Stomach (tissue), 4 donors: ENCODE measurements at regions not wholly inside any gene's neighbourhood (a gene's known extent, or its start where the extent isn't known, plus 50 kb on each side); places are given as distances from the start of the nearest gene placed in this dataset.

Source experiments
- CTCF ChIP-seq, 7 experiments: fragments of 450-650 bp in 4 of 7; fragments of 200-600 bp in 3 of 7; sonication (generic) in 3 of 7; IDR thresholded peaks; one replicate each; pipeline ENCODE4 v1.5.1; 2016 to 2019; ENCODE audit warnings: antibody characterized with exemption in 7 of 7, control low read depth in 2 of 7, mild to moderate bottlenecking in 1 of 7
- POLR2A ChIP-seq, 4 donors: fragments of 450-650 bp; IDR thresholded peaks; one replicate each; pipeline ENCODE4 v1.6.1; 2016; ENCODE audit warnings: antibody characterized with exemption in 4 of 4, control low read depth in 2 of 4, mild to moderate bottlenecking in 1 of 4, moderate library complexity in 1 of 4

DNA sequence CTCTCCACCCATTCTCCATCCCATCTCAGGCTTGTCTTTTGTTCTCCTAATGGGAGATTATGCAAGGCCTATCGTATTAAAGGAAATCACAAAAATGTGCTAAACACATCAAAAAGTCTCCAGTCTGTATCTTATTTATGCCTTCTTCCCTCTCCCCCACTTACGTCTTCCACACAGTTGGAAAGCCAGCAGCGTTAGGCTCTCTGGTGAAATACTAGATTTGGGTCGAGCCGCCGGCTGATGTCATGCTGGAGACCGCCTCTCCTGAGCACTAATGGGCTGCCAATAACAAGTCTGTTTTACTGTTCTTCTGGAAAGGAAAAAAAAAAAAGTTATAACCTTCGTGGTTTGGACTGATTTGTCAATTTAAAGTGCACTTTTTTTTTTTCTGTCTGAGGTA, 182.7 kb upstream of the SIX2 start:
- TF ChIP-seq CTCF (IDR thresholded peaks at IDR 0.05) (no peak), POLR2A (IDR thresholded peaks at IDR 0.05) (no peak)
